HG02852 (cell line): ENCODE measurements at regions not wholly inside any gene's neighbourhood (a gene's known extent, or its start where the extent isn't known, plus 50 kb on each side); places are given as distances from the start of the nearest gene placed in this dataset.

ENCODE experiments used
- ATAC-seq: cut with Tn5 transposase; IDR thresholded peaks from one replicate; pipeline ENCODE4 v1.9.1; 2021; ENCODE audit warnings: mild to moderate bottlenecking, moderate library complexity; ENCODE audit not compliant: unreplicated experiment

DNA sequence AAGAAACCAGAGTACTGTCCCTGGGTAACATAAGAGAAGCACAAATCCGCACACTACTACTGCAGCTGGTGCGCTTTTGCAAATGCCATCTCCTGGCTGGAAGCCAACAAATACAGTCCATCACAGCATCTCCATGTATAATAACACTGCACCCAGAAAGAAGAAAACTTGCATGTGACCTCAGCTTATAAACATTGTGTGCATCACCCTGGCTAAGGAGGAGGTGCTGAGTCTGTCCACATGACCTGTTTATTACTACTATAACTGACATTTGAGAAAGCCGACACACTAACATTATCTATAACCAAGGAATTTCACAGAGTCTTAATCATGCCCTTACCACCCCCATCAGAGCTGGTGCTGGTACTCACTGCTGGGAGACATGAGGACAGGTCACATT lies 516.8 kb downstream of the CFAP47 start:
- no peak for ATAC-seq

DNA sequence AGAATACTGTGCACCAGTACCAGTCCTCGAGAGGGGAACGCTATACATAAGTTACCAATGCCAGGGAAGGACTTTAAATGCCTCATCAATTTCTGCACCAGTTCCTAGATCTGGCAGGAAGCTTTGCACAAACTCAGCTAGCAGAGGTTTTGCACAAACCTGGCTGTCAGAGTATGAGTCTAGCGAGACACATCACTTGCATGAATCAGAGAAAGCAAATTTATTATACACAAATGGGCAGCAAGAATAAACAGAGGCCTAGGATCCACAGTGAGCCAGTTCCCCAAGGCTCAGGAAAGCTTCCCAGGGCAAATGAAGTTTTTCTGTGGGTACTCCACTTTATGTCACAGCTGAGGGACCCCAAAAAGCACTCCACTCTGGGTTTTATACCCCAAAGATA lies 523.5 kb downstream of the CFAP47 start:
- no peak for ATAC-seq

- ATAC-seq = no peak
Measured at GRCh38 chrX:36445566-36445965, 526.0 kb downstream of the CFAP47 start.

GRCh38 chrX:36462142-36462541 lies 542.6 kb downstream of the CFAP47 start:
- ATAC-seq = no peak

DNA sequence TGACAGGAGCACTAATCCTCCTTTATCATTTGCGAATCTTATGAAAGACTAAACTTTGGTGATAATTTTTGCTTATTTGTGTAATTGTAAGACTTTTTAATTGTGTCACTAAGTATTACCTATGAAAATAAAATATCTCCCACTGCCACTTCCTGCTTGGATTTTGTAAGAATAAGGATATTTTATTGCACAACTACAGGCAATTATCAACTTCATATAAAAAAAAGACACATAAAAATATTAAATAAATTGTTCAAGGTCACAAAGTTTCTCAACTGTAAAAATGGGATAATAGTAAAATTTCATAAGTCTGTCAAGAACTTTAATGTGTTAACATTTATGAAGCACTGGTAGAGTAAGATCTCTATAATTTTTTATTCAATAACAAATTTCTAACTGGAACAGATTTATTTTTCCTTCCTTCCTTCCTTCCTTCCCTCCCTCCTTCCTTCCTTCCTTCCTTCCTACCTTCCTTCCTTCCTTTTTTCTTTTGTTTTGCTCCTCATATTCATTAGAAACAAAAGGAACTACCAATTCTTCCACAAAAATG lies 527.6 kb upstream of the FAM47C start:
- no peak for ATAC-seq

GRCh38 chrX:36501169-36501702 lies 506.9 kb upstream of the FAM47C start:
- ATAC-seq = no peak

DNA sequence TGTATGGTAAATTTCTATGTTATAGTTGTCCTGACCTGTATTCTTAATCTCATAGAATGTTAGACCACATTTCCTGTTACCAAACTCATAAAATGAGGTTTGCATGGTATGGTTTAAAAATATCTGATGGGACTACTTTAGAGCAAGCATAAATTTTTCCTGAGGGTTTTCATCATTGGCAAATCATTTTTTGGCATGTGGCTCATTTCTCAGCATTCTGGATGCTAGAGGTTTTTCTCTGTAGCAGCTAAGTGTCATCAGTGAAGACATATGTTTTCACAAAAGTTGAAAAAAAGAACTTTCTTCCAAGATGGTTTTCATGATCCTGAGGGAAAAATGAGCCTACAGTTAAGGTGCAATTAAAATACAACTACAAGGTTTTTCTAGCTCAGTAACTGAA lies 503.5 kb upstream of the FAM47C start:
- ATAC-seq = no peak

DNA sequence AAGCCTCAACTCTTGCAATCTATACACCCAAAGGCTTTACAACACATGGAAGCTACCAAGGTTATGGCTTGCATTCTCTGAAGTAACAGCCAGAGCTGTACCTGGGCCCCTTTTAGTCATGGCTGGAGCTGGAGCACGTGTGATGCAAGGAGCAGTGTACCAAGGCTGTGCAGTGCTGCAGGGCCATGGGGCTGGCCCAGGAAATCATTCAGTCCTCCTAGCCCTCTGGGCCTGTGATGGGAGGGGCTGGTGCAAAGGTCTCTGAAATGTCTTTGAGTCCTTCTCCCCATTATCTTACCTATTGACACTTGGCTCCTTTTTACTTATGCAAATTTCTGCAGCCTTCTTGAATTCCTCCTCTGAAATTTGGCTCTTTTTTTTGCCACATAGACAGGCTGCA lies 500.1 kb upstream of the FAM47C start:
- ATAC-seq = no peak

DNA sequence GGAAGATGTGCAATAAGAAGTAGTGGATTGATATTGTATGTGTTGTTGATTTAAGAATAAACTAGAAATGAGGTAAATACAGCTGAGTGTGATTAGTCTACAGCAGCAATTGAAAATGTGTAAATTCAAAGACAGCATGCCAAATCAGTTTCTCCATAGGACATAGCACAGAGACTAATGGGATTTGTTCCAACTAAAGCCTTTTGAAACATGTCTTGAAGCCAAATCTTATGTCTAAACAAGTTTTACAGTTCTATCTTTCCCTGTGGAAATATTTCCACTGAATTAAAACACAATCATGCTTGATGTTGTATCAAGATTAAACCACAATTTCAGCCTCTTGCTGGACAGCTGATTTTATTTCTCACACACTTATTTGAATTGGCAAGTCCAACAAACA lies 497.4 kb upstream of the FAM47C start:
- ATAC-seq = no peak

- no peak for ATAC-seq
Measured at GRCh38 chrX:36528661-36529060, 479.5 kb upstream of the FAM47C start.

DNA sequence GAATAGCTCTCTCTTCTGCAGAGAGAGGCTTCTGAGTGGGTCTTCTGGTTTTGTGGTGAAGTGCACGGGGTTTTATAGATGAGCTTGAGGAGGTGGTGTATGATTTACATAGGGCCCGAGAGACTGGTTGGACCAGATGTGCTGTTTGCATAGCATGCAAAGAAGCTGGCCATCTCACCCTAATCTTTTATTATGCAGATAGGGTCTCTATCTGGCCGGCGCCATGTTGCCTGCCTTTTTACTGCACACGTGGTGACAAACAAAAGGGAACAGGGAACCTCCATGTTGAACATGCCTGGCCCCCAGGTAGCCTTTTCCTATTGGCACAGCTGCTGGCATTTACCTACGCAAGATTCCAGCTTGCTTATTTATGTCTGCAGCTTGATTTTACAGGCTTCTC lies 473.3 kb upstream of the FAM47C start:
- ATAC-seq = no peak

DNA sequence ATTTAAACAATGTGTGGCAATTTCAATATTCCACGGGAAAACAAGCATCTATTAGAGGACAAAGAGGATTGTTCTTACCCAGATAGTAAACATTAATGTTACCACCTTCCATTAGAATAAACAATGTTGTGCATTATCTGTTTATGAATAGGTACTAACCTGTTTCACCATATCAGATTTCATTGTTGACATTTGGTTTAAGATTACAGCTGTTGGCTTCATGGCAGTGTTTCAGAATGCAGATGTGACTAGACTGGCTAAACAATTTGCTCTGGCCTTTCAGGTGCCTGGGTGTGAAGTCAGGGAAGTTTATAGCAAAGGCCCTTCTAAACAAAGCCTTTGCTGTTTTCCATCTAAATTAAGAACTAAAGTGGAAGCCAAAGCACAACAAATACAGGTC lies 464.7 kb upstream of the FAM47C start:
- ATAC-seq = no peak

- ATAC-seq = no peak
Measured at GRCh38 chrX:36562986-36563385, 445.2 kb upstream of the FAM47C start.

DNA sequence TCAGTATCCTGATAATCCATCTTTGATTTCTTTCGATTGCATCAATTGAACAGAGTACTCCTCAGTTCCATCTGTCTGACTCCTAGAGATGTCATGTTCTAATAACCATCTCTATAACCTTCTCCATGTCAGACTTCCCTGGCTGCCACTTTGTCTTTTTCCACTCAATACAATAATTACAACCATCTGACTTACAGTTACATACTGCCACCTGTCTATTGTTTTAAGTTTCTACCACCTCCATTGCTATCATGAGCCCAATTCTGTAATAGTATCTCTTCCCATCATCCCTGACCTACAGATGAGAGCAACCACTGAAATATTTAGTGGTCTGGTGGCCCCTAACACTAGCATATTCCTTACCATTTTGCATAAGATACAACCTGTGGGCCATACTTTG lies 439.2 kb upstream of the FAM47C start:
- no peak for ATAC-seq

DNA sequence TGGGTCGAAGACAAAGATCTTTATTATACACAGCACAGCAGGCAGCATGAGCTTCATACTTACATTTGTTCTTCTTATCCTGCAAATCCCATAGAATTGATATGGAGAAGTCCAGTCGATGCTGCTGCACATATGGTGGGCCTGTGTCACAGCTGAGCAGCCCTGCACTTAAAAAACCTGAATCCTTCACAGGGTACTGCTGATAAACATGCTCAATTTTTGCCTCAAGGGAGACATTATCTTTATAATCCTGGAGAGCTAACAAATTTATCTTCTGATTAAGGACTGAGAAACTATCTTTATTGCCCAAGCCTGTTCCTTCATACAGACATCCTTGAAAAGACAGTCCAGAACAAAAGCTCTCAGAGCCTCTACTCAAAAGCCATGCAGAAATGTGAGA lies 434.4 kb upstream of the FAM47C start:
- no peak for ATAC-seq

DNA sequence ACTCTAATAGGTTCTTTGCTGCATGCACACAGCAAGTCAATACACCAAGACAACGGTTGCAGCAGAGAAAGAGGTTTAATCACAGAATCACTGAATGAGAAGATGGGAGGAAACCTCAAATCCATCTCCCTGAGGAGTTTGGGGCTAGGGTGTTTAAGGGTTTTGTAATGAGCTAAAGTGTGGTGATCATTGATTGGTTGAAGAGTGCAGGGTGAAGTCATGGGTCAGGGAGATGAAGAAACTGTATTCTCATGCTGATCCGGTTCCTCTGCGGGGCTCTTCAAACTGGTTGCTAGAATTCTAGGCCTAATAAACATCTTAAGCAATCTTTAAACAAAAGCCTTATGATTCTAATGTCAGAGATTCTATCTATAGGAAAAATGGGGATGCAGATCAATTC lies 432.5 kb upstream of the FAM47C start:
- ATAC-seq = no peak

DNA sequence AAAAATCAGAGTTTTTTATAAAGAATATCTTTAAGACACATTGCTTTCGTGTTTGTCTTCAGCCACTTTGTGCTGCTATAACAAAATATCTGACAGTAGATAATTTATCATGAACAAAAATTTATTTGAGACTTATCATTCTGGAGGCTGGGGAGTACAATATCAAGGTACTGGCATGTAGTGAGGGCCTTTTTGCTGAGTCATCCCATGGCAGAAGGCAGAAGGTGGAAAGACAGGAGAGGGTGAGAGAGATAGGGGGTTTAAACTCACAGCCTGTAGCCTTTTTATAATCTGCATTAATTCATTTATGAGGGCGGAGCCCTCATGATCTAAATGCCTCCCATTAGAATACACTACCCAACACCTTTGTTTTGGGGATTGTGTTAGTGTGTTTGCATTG lies 431.2 kb upstream of the FAM47C start:
- ATAC-seq = no peak

DNA sequence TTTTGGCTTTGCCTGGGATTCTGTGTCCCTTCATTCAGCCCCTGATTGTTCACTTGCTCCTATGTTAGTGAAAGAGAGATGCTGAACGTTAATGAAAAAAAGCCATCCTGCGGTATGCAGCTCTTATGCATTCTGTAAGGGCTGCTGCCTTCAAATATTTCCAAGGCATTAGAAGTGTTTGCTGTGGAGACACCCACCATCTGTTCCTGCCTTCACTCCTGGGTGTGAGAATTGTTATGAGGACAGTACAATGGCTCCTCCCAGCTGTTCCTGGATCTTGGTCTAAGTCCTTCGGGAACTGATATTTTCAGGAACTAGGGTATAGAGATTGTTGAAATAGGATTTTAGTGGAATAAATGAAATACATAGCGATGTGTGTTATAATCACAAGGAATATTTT lies 427.1 kb upstream of the FAM47C start:
- ATAC-seq = no peak

DNA sequence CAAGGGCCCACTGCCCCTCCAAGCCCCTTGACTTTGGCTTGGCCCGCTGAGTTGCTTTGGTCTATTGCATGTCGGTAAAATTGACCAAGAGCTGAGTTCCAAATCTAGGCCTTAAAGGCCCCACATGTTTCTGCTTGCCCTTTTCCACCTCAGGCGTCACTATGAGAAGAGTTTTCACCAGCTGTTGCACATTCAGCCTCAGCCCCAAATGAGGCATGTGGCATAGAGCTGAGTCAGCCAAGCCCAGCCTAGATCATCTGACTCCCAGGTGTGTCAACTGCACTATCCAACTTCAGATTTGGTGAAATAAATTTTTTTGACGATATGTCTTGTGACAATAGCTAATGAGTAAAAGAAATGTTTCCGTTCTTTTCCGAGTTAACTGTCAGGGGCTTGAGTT lies 424.5 kb upstream of the FAM47C start:
- ATAC-seq = no peak

- ATAC-seq = no peak
Measured at GRCh38 chrX:36609616-36610585, 398.3 kb upstream of the FAM47C start.

GRCh38 chrX:36626898-36627297 lies 381.3 kb upstream of the FAM47C start:
- ATAC-seq = no peak

GRCh38 chrX:36640232-36640631 lies 367.9 kb upstream of the FAM47C start:
- ATAC-seq = no peak
